GM10248 (cell line): ENCODE measurements at regions not wholly inside any gene's neighbourhood (a gene's known extent, or its start where the extent isn't known, plus 50 kb on each side); places are given as distances from the start of the nearest gene placed in this dataset.

Source experiments
- CTCF ChIA-PET: fragments of 300-600 bp; sonication (Branson Sonifier 250); formaldehyde crosslinking; extraction: SDS; loops from one replicate; lab custom pipeline; 2021; ENCODE audit warnings: antibody characterized with exemption; lab: Yijun Ruan, JAX
- POLR2A ChIA-PET: fragments of 350-650 bp; sonication (Branson Sonifier 250); formaldehyde crosslinking; extraction: SDS; loops from one replicate; lab custom pipeline; 2020; ENCODE audit warnings: antibody characterized with exemption; lab: Yijun Ruan, JAX
- DNase-seq: peaks from one replicate; pipeline ENCODE4 v3.0.0; 2012; ENCODE audit errors: extremely low spot score
- TF ChIP-seq, protein P1 (sequence below): IDR thresholded peaks from 2 replicates; pipeline ENCODE4 v1.5.1; 2012; ENCODE audit warnings: mild to moderate bottlenecking, low read depth; ENCODE audit errors: extremely low read depth, missing control alignments, control extremely low read depth

DNA sequence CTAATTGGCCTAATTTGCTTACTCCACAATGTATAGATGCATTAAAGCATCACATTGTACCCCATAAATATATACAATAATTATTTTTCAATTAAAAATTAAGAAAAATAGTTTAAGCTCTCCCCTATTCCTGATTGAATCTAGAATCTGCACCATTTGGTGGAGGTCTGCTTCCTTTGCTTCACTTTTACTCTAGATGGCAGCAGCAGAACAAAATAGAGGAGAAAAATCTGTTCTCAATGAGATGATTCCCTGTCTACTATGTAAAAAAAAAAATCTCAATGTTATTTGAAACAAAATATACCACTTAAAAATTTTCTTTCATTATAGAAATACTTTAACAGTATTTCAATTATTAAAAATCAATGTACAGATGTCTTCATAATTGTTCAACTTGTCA is 109.6 kb upstream of the FXR1 start:
- ChIA-PET CTCF (interaction anchor here (0.6 to 1.9 kb wide), 5 partner anchors 10 to 898 kb away, joined by 3 to 10 read pairs (median 3); no protein-coding TSS in a partner anchor), POLR2A (no interaction called here)
- DNase-seq, result no peak
- TF ChIP-seq, protein P1, sequence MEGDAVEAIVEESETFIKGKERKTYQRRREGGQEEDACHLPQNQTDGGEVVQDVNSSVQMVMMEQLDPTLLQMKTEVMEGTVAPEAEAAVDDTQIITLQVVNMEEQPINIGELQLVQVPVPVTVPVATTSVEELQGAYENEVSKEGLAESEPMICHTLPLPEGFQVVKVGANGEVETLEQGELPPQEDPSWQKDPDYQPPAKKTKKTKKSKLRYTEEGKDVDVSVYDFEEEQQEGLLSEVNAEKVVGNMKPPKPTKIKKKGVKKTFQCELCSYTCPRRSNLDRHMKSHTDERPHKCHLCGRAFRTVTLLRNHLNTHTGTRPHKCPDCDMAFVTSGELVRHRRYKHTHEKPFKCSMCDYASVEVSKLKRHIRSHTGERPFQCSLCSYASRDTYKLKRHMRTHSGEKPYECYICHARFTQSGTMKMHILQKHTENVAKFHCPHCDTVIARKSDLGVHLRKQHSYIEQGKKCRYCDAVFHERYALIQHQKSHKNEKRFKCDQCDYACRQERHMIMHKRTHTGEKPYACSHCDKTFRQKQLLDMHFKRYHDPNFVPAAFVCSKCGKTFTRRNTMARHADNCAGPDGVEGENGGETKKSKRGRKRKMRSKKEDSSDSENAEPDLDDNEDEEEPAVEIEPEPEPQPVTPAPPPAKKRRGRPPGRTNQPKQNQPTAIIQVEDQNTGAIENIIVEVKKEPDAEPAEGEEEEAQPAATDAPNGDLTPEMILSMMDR, result peak; percentile 40

DNA sequence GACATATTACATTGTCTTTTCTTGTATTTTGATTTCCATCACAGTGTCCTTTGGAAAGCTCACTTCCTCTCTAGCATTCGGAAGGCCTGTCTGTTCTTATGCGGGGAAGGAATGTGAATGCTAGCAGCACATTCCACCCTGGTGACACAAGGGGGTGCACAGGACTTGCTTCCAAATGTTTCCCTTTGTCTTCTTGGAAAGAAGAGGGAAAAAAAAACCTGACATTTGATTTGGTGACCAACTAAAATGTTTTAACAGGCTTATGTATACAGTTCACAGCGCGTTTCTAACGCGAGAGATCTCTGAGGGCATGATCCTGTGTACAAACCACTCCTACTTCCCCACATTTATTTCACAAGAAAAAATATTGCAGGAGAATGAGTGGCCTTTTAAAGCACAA is 107.6 kb upstream of the FXR1 start:
- TF ChIP-seq, protein P1, result no peak
- DNase-seq, result no peak
- POLR2A ChIA-PET, result no interaction called here
- CTCF ChIA-PET, result no interaction called here

DNA sequence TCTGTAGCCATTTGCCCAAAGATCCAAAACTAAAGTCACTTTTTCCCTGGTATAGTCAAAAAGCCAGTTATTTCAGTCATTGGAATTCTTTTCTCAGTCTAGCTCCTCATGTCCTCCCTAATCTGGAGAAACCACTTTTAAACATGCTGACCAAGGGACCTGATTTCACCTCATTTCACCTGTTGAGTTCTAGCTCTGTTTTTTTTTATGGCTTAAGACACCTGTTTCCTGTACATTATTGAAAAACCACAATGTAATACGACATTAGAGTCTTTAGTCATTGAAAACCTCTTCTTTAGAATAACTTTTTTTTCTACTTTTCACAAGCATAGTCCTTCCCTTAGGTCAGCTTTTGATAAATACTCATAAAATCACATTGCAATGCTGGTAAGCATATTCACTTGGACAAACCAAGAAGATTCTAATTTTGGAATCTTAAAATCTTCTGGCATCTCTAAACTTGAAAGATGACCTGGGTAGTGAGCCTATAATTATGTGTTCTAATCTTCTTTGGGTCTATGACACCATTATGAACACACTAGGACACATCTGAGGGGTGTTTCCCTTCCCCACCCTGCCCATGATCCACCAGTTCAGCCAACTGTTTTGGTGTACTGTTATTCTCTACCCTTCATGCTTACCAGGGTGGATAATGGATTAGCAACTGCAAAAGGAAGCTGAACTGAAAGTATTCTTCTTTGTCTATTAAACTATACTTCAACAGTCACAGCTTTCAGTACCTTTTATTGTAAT is 103.5 kb upstream of the FXR1 start:
- DNase-seq, result no peak
- TF ChIP-seq, protein P1, result no peak
- ChIA-PET CTCF (interaction anchor here (1.1 to 1.4 kb wide), 2 partner anchors 14 to 20 kb away, joined by 3 read pairs; no protein-coding TSS in a partner anchor), POLR2A (no interaction called here)

DNA sequence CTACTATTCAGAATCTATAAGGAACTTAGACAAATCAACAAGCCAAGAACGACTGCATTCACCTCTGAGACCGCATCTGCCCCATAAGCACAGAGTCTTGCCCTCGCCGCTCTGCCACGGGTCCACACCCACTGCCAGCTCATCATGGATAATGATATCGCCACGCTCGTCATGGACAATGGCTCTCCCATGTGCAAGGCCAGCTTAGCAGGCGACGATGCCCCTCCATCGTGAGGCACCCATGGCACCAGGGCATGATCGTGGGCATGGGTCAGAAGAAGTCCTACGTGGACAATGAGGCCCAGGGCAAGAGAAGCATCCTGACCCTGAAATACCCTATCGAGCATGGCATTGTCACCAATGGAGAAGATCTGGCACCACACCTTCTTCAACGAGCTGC is 92.1 kb upstream of the FXR1 start:
- ChIA-PET POLR2A (no interaction called here), CTCF (interaction anchor here (1.1 kb wide), 1 partner anchor 455 kb away, joined by 3 read pairs; no protein-coding TSS in a partner anchor)
- TF ChIP-seq, protein P1, result no peak
- no peak for DNase-seq

DNA sequence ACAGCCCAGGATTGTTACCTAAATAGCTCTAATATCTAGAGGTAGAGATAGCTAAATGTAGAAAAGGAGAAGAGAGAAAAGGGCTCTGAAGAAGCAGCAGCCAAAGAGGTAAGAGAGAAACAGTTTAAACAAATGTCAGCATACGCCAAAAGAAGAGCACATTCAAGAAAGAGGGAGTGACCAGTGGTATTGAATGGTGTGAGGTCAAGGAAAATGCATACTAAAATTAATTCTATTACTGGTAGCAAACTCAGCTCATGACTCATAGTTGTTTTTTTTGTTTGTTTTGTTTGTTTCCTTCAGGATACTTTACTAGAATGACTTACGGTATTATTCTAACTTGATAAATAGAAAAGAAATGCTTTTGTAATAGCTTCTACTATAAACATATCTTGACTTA is 86.5 kb upstream of the FXR1 start:
- CTCF ChIA-PET, result interaction anchor here (1.5 to 2.0 kb wide), 2 partner anchors 10 to 31 kb away, joined by 4 to 5 read pairs; no protein-coding TSS in a partner anchor
- POLR2A ChIA-PET, result no interaction called here
- TF ChIP-seq, protein P1, result no peak
- DNase-seq, result no peak

DNA sequence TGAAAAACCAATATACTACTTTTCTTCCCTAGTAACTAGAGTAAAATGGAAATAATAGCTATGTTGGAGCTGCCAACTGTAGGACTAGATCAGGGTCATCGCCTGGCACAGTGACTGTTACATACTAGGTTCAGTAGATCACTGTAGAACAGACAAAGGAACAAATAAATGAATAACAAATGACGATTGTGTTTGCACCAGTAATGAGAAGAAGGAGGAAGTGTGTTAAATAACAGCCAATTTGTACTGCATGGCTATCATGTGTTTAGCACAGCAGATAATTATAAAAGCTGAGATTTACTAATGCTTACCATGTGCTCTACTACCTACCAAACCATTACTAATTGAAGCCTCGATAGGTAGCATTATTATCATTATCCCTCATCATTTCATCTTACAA is 85.3 kb upstream of the FXR1 start:
- TF ChIP-seq, protein P1, result no peak
- ChIA-PET POLR2A (no interaction called here), CTCF (interaction anchor here (1.2 to 1.5 kb wide), 2 partner anchors 11 to 13 kb away, joined by 3 to 4 read pairs; no protein-coding TSS in a partner anchor)
- no peak for DNase-seq
